Endodermal cell (in vitro differentiated cells): ENCODE measurements at regions not wholly inside any gene's neighbourhood (a gene's known extent, or its start where the extent isn't known, plus 50 kb on each side); places are given as distances from the start of the nearest gene placed in this dataset.
"Not testable (repeated sequence)": the region's sequence is repeated elsewhere in the genome, so short reads cannot be mapped to it uniquely, and the experiment has no call there.

ENCODE experiments used
- DNase-seq: peaks from one replicate; pipeline ENCODE4 v3.0.0-alpha.2; 2017
- H3K27ac ChIP-seq: 2 replicates; pipeline ENCODE4 v1.5.1; 2013; ENCODE audit warnings: mild to moderate bottlenecking, low read depth, low read length, moderate library complexity
- H3K27me3 ChIP-seq: 2 replicates; pipeline ENCODE4 v1.6.1; 2013; ENCODE audit warnings: mild to moderate bottlenecking, low read length, moderate library complexity; ENCODE audit not compliant: insufficient read depth, control insufficient read depth, poor library complexity, severe bottlenecking
- H3K36me3 ChIP-seq: 2 replicates; pipeline ENCODE4 v1.7.0; 2013; ENCODE audit warnings: mild to moderate bottlenecking, low read length, moderate library complexity; ENCODE audit not compliant: control insufficient read depth, insufficient read depth
- H3K4me1 ChIP-seq: one replicate; pipeline ENCODE4 v1.7.0; 2013; ENCODE audit warnings: low read length; ENCODE audit not compliant: control insufficient read depth, insufficient read depth
- H3K4me3 ChIP-seq: 2 replicates; pipeline ENCODE4 v1.5.1; 2013; ENCODE audit warnings: mild to moderate bottlenecking, low read length, moderate library complexity
- H3K9ac ChIP-seq: 2 replicates; pipeline ENCODE4 v1.6.1; 2013; ENCODE audit warnings: mild to moderate bottlenecking, low read length, moderate library complexity; ENCODE audit not compliant: poor library complexity, severe bottlenecking; ENCODE audit errors: extremely low read depth
- H3K9me3 ChIP-seq: 2 replicates; pipeline ENCODE4 v1.6.1; 2013; ENCODE audit warnings: mild to moderate bottlenecking, low read length, moderate library complexity; ENCODE audit not compliant: control insufficient read depth
- H3K27ac Mint-ChIP-seq: 2 replicates; pipeline ENCODE4 v1.8.0; 2020; ENCODE audit warnings: mixed read lengths
- H3K27me3 Mint-ChIP-seq: 2 replicates; pipeline ENCODE4 v1.8.0; 2021; ENCODE audit warnings: mild to moderate bottlenecking, mixed read lengths; ENCODE audit not compliant: insufficient read depth
- H3K36me3 Mint-ChIP-seq: 2 replicates; pipeline ENCODE4 v1.8.0; 2020; ENCODE audit warnings: low read depth, mixed read lengths
- H3K4me1 Mint-ChIP-seq: 2 replicates; pipeline ENCODE4 v1.8.0; 2020; ENCODE audit warnings: mixed read lengths
- H3K4me3 Mint-ChIP-seq: 2 replicates; pipeline ENCODE4 v1.8.0; 2020; ENCODE audit warnings: mild to moderate bottlenecking, moderate library complexity, mixed read lengths
- H3K9me3 Mint-ChIP-seq: 2 replicates; pipeline ENCODE4 v1.8.0; 2020; ENCODE audit warnings: mild to moderate bottlenecking, mixed read lengths
- WGBS, 2 experiments: methylation state at CpG; one replicate each; pipeline versions ENCODE4 v1.1.5 to v1.1.7; 2013; ENCODE audit warnings: missing lambda C conversion rate in 2 of 2, mixed read lengths in 1 of 2; ENCODE audit not compliant: insufficient coverage in 1 of 2, insufficient read length in 1 of 2; 5-methylcytosine and 5-hydroxymethylcytosine counted together

DNA sequence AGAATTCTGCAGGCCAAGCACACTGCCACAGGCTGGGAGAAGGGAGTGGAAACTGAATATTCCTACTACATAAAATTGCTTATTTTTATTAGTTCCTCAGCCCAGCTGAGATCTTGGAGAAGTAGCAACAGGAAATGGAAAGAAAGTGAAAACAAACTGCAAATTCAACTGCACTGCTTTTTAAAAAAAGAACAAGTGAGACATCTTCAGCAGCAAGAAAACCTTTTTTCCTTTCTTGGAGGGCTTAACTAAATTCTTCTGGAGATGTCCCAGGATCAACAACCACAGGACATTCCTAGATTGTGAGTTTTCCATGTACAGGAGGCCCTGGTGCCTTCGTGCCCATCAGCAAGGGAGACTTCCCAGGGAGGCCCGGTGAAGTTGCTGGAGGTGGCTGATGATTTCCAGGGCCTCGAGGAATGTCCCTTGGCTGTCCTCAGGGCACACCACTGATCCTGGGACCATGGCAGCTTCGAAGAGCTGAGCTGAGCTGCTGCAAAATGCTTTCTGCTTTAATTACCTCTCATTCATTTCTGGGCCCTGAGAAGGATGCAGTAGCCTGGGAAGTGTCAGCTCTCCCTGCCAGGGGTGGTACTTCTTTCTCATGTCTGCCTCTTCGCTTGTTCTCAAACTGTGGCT lies 275.5 kb upstream of the FRG2C start:
- H3K9me3 ChIP-seq, H3K4me3 ChIP-seq, H3K9me3 Mint-ChIP-seq: not testable (repeated sequence)

DNA sequence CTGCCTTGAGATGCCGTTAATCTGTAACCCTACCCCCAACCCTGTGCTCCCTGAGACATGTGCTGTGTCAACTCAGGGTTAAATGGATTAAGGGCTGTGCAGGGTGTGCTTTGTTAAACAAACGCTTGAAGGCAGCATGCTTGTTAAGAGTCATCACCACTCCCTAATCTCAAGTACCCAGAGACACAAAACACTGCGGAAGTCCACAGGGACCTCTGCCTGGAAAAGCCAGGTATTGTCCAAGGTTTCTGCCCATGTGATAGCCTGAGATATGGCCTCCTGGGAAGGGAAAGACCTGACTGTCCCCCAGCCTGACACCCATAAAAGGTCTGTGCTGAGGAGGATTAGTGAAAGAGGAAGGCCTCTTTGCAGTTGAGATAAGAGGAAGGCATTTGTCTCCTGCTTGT lies 270.8 kb upstream of the FRG2C start:
- peaks cover 18% of the 10 kb centered on the region for H3K36me3 Mint-ChIP-seq
- Histone ChIP-seq H3K9ac (peak overlapping the region; percentile 6), H3K36me3 (peaks cover 17% of the 10 kb centered on the region), H3K9me3 (peaks cover 37% of the 10 kb centered on the region)
- not testable (repeated sequence) for H3K27me3 ChIP-seq, H3K4me3 Mint-ChIP-seq, H3K27ac ChIP-seq, H3K4me3 ChIP-seq, H3K4me1 ChIP-seq
- peaks cover 40% of the 10 kb centered on the region for H3K4me1 Mint-ChIP-seq
- DNase-seq = peak; percentile 69
- H3K9me3 Mint-ChIP-seq = peaks cover 31% of the 10 kb centered on the region
- WGBS, 2 experiments = 43% methylated on average over 3 of the region's 3 CpGs; no CpG with 5 or more reads in 1 of the 2 experiments
- peaks cover 10% of the 10 kb centered on the region for H3K27me3 Mint-ChIP-seq
- H3K27ac Mint-ChIP-seq = peak overlapping the region; percentile 67

More for the DNA sequence above, 275.5 kb upstream of the FRG2C start:
- not testable (repeated sequence) for H3K4me1 ChIP-seq, H3K27me3 ChIP-seq, H3K4me3 Mint-ChIP-seq, H3K36me3 Mint-ChIP-seq, H3K27ac ChIP-seq, DNase-seq, H3K27ac Mint-ChIP-seq, H3K36me3 ChIP-seq, H3K27me3 Mint-ChIP-seq, H3K9ac ChIP-seq
- WGBS, 2 experiments = 87% methylated on average over 4 of the region's 5 CpGs; no CpG with 5 or more reads in 1 of the 2 experiments
- peaks cover 35% of the 10 kb centered on the region for H3K4me1 Mint-ChIP-seq

DNA sequence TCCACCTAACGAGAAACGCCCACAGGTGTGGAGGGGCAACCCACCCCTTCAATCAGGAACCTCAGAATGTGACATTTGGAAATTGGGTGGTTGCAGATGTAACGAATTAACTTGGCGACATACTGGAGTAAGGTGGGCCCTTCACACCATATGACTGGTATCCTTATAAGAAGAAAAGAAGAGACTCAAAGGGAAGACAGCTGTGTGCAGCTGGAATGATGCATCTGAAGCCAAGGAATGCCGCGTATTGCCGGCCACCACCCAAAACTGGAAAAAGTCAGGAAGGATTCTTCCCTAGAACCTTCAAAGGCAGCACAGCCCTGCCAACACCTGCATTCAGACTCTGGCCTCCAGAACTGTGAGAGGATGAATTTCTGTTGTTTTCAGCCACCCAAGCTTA lies 270.0 kb upstream of the FRG2C start:
- Mint-ChIP-seq H3K27ac (peak overlapping the region; percentile 67), H3K4me1 (peaks cover 33% of the 10 kb centered on the region), H3K36me3 (peaks cover 25% of the 10 kb centered on the region), H3K9me3 (peaks cover 39% of the 10 kb centered on the region), H3K4me3 (peak overlapping the region; percentile 2)
- H3K4me1 ChIP-seq, H3K27me3 Mint-ChIP-seq, DNase-seq, H3K27ac ChIP-seq, H3K4me3 ChIP-seq, H3K27me3 ChIP-seq: not testable (repeated sequence)
- peaks cover 17% of the 10 kb centered on the region for H3K36me3 ChIP-seq
- 84 to 100% methylated on average over 2 to 7 of the region's 7 CpGs for WGBS, 2 experiments
- H3K9me3 ChIP-seq = peaks cover 42% of the 10 kb centered on the region
- peak overlapping the region; percentile 6 for H3K9ac ChIP-seq

DNA sequence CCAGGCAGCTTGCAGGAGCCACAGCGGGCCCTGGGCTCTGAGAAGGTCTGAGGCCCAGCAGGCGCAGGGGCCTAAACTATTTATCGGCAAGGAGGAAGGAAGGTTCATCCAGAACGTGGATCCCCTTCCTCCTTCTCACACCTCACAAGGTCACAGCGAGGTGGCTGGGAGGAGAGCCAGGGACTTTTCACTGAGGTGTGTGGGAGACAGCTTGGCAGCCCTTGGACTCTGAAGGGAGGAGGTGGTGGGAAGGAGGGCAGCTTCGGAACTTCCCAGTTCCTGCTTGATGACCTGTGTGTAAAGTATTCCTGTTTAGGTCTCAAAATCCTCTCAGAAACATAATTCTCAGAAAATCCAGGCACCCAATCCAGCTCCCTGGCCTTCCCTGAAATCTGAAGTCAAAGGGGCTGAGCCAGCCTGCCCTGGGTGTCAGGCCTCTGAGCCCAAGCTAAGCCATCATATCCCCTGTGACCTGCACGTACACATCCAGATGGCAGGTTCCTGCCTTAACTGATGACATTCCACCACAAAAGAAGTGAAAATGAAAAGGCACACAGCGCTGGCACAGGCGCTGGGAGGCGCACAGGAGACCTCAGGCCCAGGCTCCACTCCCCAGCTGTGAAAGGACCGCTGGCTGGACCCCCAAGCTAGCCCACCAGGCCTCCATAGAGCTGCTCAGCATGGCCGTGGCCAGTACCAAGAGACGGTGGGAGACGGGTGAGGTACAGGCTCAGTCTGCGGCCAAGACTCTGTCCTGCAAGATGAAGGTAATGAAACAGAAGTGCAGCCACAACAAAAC lies 269.4 kb upstream of the FRG2C start:
- not testable (repeated sequence) for H3K27me3 Mint-ChIP-seq, H3K27me3 ChIP-seq, H3K27ac ChIP-seq, H3K27ac Mint-ChIP-seq, H3K9ac ChIP-seq, H3K4me1 ChIP-seq, DNase-seq, H3K4me3 Mint-ChIP-seq
- Mint-ChIP-seq H3K36me3 (peaks cover 28% of the 10 kb centered on the region), H3K9me3 (peaks cover 45% of the 10 kb centered on the region), H3K4me1 (peaks cover 28% of the 10 kb centered on the region)
- 91 to 100% methylated on average over 2 to 13 of the region's 15 CpGs for whole genome bisulfite sequencing, 2 experiments
- H3K4me3 ChIP-seq = peak overlapping the region; percentile 43
- peaks cover 17% of the 10 kb centered on the region for H3K36me3 ChIP-seq
- H3K9me3 ChIP-seq = peaks cover 43% of the 10 kb centered on the region
